B cell (primary cell): ENCODE measurements at regions not wholly inside any gene's neighbourhood (a gene's known extent, or its start where the extent isn't known, plus 50 kb on each side); places are given as distances from the start of the nearest gene placed in this dataset.

Experiments
- ATAC-seq: fragments of 200-7000 bp; cut with Tn5 transposase; one replicate; pipeline ENCODE4 v1.10.0; 2021; ENCODE audit warnings: low read depth, mild to moderate bottlenecking, moderate number of reproducible peaks, moderate library complexity
- CTCF ChIA-PET: fragments of 350-600 bp; sonication (Branson Sonifier 250); formaldehyde crosslinking; loops from one replicate; lab custom pipeline; 2021; ENCODE audit warnings: antibody characterized with exemption, inconsistent platforms; lab: Charles Lee
- POLR2A ChIA-PET: fragments of 350-600 bp; sonication (Branson Sonifier 250); formaldehyde crosslinking; loops from one replicate; lab custom pipeline; 2021; ENCODE audit warnings: antibody characterized with exemption; lab: Charles Lee
- DNase-seq: peaks from one replicate; pipeline ENCODE4 v3.0.0; 2013
- H2AFZ ChIP-seq: 2 replicates; pipeline ENCODE4 v1.6.1; 2012; ENCODE audit warnings: mild to moderate bottlenecking, low read depth, low read length; ENCODE audit not compliant: insufficient read depth, poor library complexity, severe bottlenecking
- H3K27ac ChIP-seq, 2 donors: 1 replicate in 1 of 2; 2 replicates in 1 of 2; pipeline ENCODE4 v1.5.1; 2012 to 2013; ENCODE audit warnings: low read length in 2 of 2, mild to moderate bottlenecking in 2 of 2, moderate library complexity in 1 of 2
- H3K27me3 ChIP-seq, 4 experiments: fragments of 200-600 bp in 1 of 4; sonication (generic) in 1 of 4; replicated peaks in 1 of 4; 1 replicate in 2 of 4; 2 replicates in 2 of 4; pipeline versions ENCODE4 v1.6.1 to v1.7.0; 2013 to 2016; ENCODE audit warnings: low read length in 3 of 4, mild to moderate bottlenecking in 2 of 4, mixed read lengths in 1 of 4, moderate library complexity in 1 of 4; ENCODE audit not compliant: insufficient read depth in 4 of 4, control insufficient read depth in 3 of 4; ENCODE audit errors: control extremely low read depth in 1 of 4
- H3K36me3 ChIP-seq, 2 experiments: replicated peaks in 1 of 2; 1 replicate in 1 of 2; 2 replicates in 1 of 2; pipeline versions ENCODE4 v1.6.1 to v1.7.1; 2013; ENCODE audit warnings: low read length in 1 of 2; ENCODE audit not compliant: insufficient read depth in 2 of 2, control insufficient read depth in 1 of 2; ENCODE audit errors: control extremely low read depth in 1 of 2, extremely low read depth in 1 of 2
- H3K4me1 ChIP-seq, 2 donors: fragments of 200-600 bp in 1 of 2; sonication (generic) in 1 of 2; 1 replicate in 1 of 2; 2 replicates in 1 of 2; pipeline versions ENCODE4 v1.5.1 to v1.6.1; 2013 to 2017; ENCODE audit warnings: low read length in 2 of 2; ENCODE audit not compliant: control insufficient read depth in 2 of 2, insufficient read depth in 2 of 2
- H3K4me2 ChIP-seq: replicated peaks from 2 replicates; pipeline ENCODE3; 2012; ENCODE audit warnings: mild to moderate bottlenecking, low read depth, low read length; ENCODE audit not compliant: poor library complexity, severe bottlenecking
- H3K4me3 ChIP-seq, 5 experiments: fragments of 200-600 bp in 1 of 5; sonication (generic) in 1 of 5; 1 replicate in 3 of 5; 2 replicates in 2 of 5; pipeline versions ENCODE4 v1.5.1 to v1.7.0; 2011 to 2016; ENCODE audit warnings: low read length in 4 of 5, mild to moderate bottlenecking in 4 of 5, low read depth in 2 of 5, control low read depth in 1 of 5, moderate library complexity in 1 of 5; ENCODE audit not compliant: insufficient read depth in 1 of 5; ENCODE audit errors: control extremely low read depth in 1 of 5, extremely low read depth in 1 of 5
- H3K79me2 ChIP-seq: fragments of 200-600 bp; sonication (generic); one replicate; pipeline ENCODE4 v1.6.0; 2016; ENCODE audit warnings: low read length; ENCODE audit not compliant: control insufficient read depth, insufficient read depth
- H3K9ac ChIP-seq: fragments of 200-600 bp; sonication (generic); 2 replicates; pipeline ENCODE4 v1.6.1; 2017; ENCODE audit warnings: mild to moderate bottlenecking, low read length, moderate library complexity
- H3K9me3 ChIP-seq, 3 donors: one replicate each; pipeline versions ENCODE4 v1.6.1 to v1.7.1; 2013; ENCODE audit warnings: low read length in 2 of 3; ENCODE audit not compliant: control insufficient read depth in 2 of 3, insufficient read depth in 1 of 3; ENCODE audit errors: control extremely low read depth in 1 of 3
- H4K20me1 ChIP-seq: 2 replicates; pipeline ENCODE4 v1.6.0; 2012; ENCODE audit warnings: mild to moderate bottlenecking, low read length; ENCODE audit not compliant: insufficient read depth, control insufficient read depth, poor library complexity, severe bottlenecking
- H3K27ac Mint-ChIP-seq: one replicate; pipeline ENCODE4 v1.8.0; 2021; ENCODE audit warnings: mixed read lengths
- H3K27me3 Mint-ChIP-seq: one replicate; pipeline ENCODE4 v1.8.0; 2021; ENCODE audit warnings: mixed read lengths
- H3K4me1 Mint-ChIP-seq: one replicate; pipeline ENCODE4 v1.8.0; 2021; ENCODE audit warnings: mixed read lengths
- H3K4me3 Mint-ChIP-seq: one replicate; pipeline ENCODE4 v1.8.0; 2021; ENCODE audit warnings: mixed read lengths
- H3K9me3 Mint-ChIP-seq: one replicate; pipeline ENCODE4 v1.8.0; 2022; ENCODE audit warnings: mixed read lengths; ENCODE audit not compliant: insufficient read depth
- EZH2 ChIP-seq: IDR thresholded peaks from 2 replicates; pipeline ENCODE4 v1.6.1; 2012; ENCODE audit warnings: borderline replicate concordance, low read depth, mild to moderate bottlenecking, moderate library complexity, low read length; ENCODE audit not compliant: insufficient read depth, poor library complexity, severe bottlenecking
- WGBS: methylation state at CpG from one replicate; pipeline ENCODE4 v1.1.5; 2013; ENCODE audit warnings: missing lambda C conversion rate; ENCODE audit not compliant: insufficient coverage; 5-methylcytosine and 5-hydroxymethylcytosine counted together
- intact Hi-C: fragments of 100-400 bp; cut with micrococcal nuclease; formaldehyde crosslinking; loops from one replicate; pipeline ENCODE4 v1.10.0; 2022
- TF ChIP-seq, protein P1 (sequence below): fragments of 200-600 bp; IDR thresholded peaks from one replicate; pipeline ENCODE4 v1.8.0; 2022; ENCODE audit warnings: antibody characterized with exemption, mild to moderate bottlenecking

DNA sequence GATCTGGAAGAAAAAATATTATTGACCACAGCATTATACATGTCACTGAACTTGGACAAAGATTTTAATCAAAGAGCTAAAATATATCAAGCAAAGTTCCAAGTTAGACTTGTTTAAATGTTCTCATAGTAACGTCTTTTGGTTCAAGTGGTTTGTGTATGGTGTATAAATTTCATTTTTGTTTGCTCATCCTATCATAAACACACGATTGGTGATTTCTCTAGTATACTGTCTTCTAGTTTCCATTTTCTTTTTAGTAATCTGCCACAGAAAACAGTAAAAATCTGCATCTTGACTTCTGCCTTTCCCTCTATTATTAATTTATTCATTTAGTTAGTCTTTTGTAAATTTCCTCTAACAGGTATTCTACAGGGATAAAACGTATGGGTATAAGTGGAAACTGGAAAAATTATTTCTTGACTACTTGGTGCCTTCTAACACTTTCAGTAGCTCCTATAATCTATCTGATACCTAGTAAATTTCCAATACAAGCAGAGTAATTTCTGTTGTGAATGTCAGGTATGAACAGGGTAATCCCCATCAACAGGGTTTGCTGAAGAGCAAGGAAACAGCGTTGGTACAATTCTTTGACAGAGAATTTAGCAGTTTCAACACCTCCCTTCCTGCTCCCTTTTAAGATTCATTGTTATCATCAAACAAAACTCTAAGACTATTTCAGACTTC, 268.0 kb downstream of the PTPRC start:
- ChIA-PET CTCF (no interaction called here), POLR2A (no interaction called here)
- Mint-ChIP-seq H3K4me1 (peaks cover 11% of the 10 kb centered on the region), H3K4me3 (no peak overlapping the region), H3K27me3 (no peaks in the 10 kb centered on the region), H3K27ac (no peak overlapping the region), H3K9me3 (no peaks in the 10 kb centered on the region)
- WGBS, result no CpG with 5 or more reads among the region's 4 CpGs
- no peaks in the 10 kb centered on the region for H3K27me3 ChIP-seq
- no peak overlapping the region for H3K27ac ChIP-seq
- H3K9me3 ChIP-seq, result no peaks in the 10 kb centered on the region
- DNase-seq (no peak), ATAC-seq (no peak)
- intact Hi-C loops, result no loop called here
- H4K20me1 ChIP-seq, result no peaks in the 10 kb centered on the region
- no peak for TF ChIP-seq EZH2
- TF ChIP-seq, protein P1, sequence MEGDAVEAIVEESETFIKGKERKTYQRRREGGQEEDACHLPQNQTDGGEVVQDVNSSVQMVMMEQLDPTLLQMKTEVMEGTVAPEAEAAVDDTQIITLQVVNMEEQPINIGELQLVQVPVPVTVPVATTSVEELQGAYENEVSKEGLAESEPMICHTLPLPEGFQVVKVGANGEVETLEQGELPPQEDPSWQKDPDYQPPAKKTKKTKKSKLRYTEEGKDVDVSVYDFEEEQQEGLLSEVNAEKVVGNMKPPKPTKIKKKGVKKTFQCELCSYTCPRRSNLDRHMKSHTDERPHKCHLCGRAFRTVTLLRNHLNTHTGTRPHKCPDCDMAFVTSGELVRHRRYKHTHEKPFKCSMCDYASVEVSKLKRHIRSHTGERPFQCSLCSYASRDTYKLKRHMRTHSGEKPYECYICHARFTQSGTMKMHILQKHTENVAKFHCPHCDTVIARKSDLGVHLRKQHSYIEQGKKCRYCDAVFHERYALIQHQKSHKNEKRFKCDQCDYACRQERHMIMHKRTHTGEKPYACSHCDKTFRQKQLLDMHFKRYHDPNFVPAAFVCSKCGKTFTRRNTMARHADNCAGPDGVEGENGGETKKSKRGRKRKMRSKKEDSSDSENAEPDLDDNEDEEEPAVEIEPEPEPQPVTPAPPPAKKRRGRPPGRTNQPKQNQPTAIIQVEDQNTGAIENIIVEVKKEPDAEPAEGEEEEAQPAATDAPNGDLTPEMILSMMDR, result no peak
- no peak overlapping the region for H3K4me3 ChIP-seq
- H3K9ac ChIP-seq, result no peak overlapping the region
- H3K79me2 ChIP-seq, result peaks cover 17% of the 10 kb centered on the region
- no peaks in the 10 kb centered on the region for H3K4me1 ChIP-seq
- no peak overlapping the region for H3K4me2 ChIP-seq
- H2AFZ ChIP-seq, result no peak overlapping the region
- H3K36me3 ChIP-seq, result no peaks in the 10 kb centered on the region

- Mint-ChIP-seq H3K4me1 (peaks cover 11% of the 10 kb centered on the region), H3K27ac (no peak overlapping the region), H3K27me3 (no peaks in the 10 kb centered on the region), H3K4me3 (no peak overlapping the region), H3K9me3 (peaks cover 1% of the 10 kb centered on the region)
- no peak for DNase-seq
- H3K79me2 ChIP-seq, result peaks cover 19% of the 10 kb centered on the region
- no peak overlapping the region for H2AFZ ChIP-seq
- H3K27ac ChIP-seq, result no peak overlapping the region
- WGBS, result no CpG with 5 or more reads among the region's 3 CpGs
- H3K9ac ChIP-seq, result no peak overlapping the region
- TF ChIP-seq EZH2, result no peak
- TF ChIP-seq, protein P1, result no peak
- ChIA-PET POLR2A (no interaction called here), CTCF (no interaction called here)
- no peak overlapping the region for H3K4me3 ChIP-seq
- no peaks in the 10 kb centered on the region for H3K27me3 ChIP-seq
- ATAC-seq, result no peak
- H3K4me1 ChIP-seq, result no peaks in the 10 kb centered on the region
- no peak overlapping the region for H3K4me2 ChIP-seq
- no peaks in the 10 kb centered on the region for H4K20me1 ChIP-seq
- intact Hi-C loops, result no loop called here
- H3K36me3 ChIP-seq, result no peaks in the 10 kb centered on the region
- no peaks in the 10 kb centered on the region for H3K9me3 ChIP-seq
Observed at GRCh38 chr1:198907423-198907746, 268.5 kb downstream of the PTPRC start.
